ENCODE measurements at regions not wholly inside any gene's neighbourhood (a gene's known extent, or its start where the extent isn't known, plus 50 kb on each side); places are given as distances from the start of the nearest gene placed in this dataset.
"Not testable (repeated sequence)": the region's sequence is repeated elsewhere in the genome, so short reads cannot be mapped to it uniquely, and the experiment has no call there.

DNA sequence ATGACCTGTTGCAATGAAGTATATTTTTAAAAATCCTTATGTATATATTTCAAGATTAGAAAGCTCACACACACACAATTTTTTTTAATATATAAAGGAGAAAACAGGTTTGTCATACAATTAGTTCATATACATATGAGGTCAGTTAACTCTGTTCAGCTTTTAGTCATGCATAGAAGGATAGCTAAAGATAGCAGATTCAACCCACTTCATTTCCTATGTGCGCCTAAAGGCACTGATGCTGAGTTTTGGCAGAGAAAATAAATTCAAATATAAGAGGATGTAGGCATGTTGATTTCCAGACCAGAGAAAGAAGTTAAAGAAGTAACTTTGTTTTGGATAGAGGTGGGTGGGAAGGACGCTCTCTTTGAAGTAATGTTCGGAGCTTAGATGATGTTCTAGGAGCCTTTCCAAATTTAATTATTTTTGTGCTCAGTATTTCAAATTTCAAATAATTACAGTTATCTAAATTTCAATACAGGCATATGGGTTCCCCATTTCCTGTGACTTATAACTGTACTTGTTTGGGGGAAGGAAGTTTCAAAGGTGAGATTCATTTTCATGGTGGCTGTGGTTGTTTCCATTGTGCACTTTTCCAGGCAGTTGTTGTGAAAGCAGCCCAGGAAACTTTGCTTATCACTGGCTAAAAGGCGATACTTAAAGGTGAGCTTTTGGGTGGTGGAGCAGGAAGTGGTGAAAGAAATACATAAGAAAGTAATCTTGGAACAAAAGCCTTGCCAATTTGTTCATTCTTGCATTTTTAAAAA, 523.4 kb upstream of the FANCL start:
- no peak for TF ChIP-seq SUZ12 (IDR thresholded peaks at IDR 0.05; ENCODE audit: extremely low read depth, insufficient read depth, insufficient read length)
- TF ChIP-seq ZNF274 (IDR thresholded peaks at IDR 0.05; ENCODE audit: low read depth, low read length) = no peak
- no peak for DNase-seq (ENCODE audit: low read depth, low spot score)
- no peaks in the 10 kb centered on the region for H3K36me3 ChIP-seq (ENCODE audit: insufficient read depth, insufficient read length, low read length)
- H3K9me3 ChIP-seq (ENCODE audit: insufficient read depth, low read length) = no peaks in the 10 kb centered on the region
- H3K4me3 ChIP-seq (ENCODE audit: insufficient read length, low read depth) = no peak overlapping the region
- H3K27me3 ChIP-seq (ENCODE audit: insufficient read depth, insufficient read length) = no peaks in the 10 kb centered on the region
- no peak overlapping the region for H3K9ac ChIP-seq (ENCODE audit: insufficient read length, low read depth)
- no peaks in the 10 kb centered on the region for H3K4me1 ChIP-seq (ENCODE audit: insufficient read depth, insufficient read length)

GRCh38 chr2:58762176-58762781, 521.2 kb upstream of the FANCL start:
- no peaks in the 10 kb centered on the region for H3K27me3 ChIP-seq (ENCODE audit: insufficient read depth, insufficient read length)
- H3K9me3 ChIP-seq (ENCODE audit: insufficient read depth, low read length) = no peaks in the 10 kb centered on the region
- H3K36me3 ChIP-seq (ENCODE audit: insufficient read depth, insufficient read length, low read length) = no peaks in the 10 kb centered on the region
- no peak overlapping the region for H3K9ac ChIP-seq (ENCODE audit: insufficient read length, low read depth)
- peak; percentile 81 for DNase-seq (ENCODE audit: low read depth, low spot score)
- H3K4me3 ChIP-seq (ENCODE audit: insufficient read length, low read depth) = no peak overlapping the region
- TF ChIP-seq YY1 (IDR thresholded peaks at IDR 0.05; ENCODE audit: insufficient read depth, insufficient read length) = no peak
- no peak for TF ChIP-seq SUZ12 (IDR thresholded peaks at IDR 0.05; ENCODE audit: extremely low read depth, insufficient read depth, insufficient read length)
- TF ChIP-seq ZNF274 (IDR thresholded peaks at IDR 0.05; ENCODE audit: low read depth, low read length) = no peak
- H3K4me1 ChIP-seq (ENCODE audit: insufficient read depth, insufficient read length) = no peaks in the 10 kb centered on the region

GRCh38 chr2:58757971-58758370, 516.8 kb upstream of the FANCL start:
- DNase-seq (ENCODE audit: low read depth, low spot score) = no peak
- Histone ChIP-seq H3K9ac (ENCODE audit: insufficient read length, low read depth) (no peak overlapping the region), H3K4me3 (ENCODE audit: insufficient read length, low read depth) (no peak overlapping the region)

DNA sequence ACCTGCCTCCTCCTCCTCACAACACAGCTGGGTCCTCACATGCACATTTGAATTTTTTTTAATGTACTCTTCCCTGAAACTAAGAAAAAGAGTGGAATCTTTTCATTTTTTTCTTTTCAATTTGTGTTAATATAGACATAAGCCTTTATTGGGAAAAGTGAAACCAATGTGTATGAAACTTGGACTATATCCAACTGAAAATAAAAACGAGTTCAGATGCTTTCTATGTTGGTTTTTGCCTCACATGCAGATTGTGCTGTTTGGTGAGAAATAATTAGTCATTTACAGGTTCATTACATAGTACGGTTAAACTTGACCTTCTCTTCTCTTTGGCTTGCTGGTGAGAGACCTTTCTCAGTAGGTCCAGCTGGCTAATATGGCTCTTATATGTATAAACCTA, 515.2 kb upstream of the FANCL start:
- Histone ChIP-seq H3K27me3 (ENCODE audit: insufficient read depth, insufficient read length) (no peaks in the 10 kb centered on the region), H3K36me3 (ENCODE audit: insufficient read depth, insufficient read length, low read length) (no peaks in the 10 kb centered on the region), H3K9ac (ENCODE audit: insufficient read length, low read depth) (no peak overlapping the region), H3K4me1 (ENCODE audit: insufficient read depth, insufficient read length) (no peaks in the 10 kb centered on the region), H3K9me3 (ENCODE audit: insufficient read depth, low read length) (peaks cover 15% of the 10 kb centered on the region; the same call in 1 of the 2 replicates), H3K4me3 (ENCODE audit: insufficient read length, low read depth) (no peak overlapping the region)
- DNase-seq (ENCODE audit: low read depth, low spot score) = no peak
- TF ChIP-seq YY1 (IDR thresholded peaks at IDR 0.05; ENCODE audit: insufficient read depth, insufficient read length) = no peak
- TF ChIP-seq ZNF274 (IDR thresholded peaks at IDR 0.05; ENCODE audit: low read depth, low read length) = no peak
- no peak for TF ChIP-seq SUZ12 (IDR thresholded peaks at IDR 0.05; ENCODE audit: extremely low read depth, insufficient read depth, insufficient read length)

More at GRCh38 chr2:58757971-58758370, 516.8 kb upstream of the FANCL start:
- peaks cover 3% of the 10 kb centered on the region; the same call in 1 of the 2 replicates for H3K9me3 ChIP-seq (ENCODE audit: insufficient read depth, low read length)
- H3K27me3 ChIP-seq (ENCODE audit: insufficient read depth, insufficient read length) = no peaks in the 10 kb centered on the region
- TF ChIP-seq YY1 (IDR thresholded peaks at IDR 0.05; ENCODE audit: insufficient read depth, insufficient read length) (no peak), SUZ12 (IDR thresholded peaks at IDR 0.05; ENCODE audit: extremely low read depth, insufficient read depth, insufficient read length) (no peak), ZNF274 (IDR thresholded peaks at IDR 0.05; ENCODE audit: low read depth, low read length) (no peak)
- no peaks in the 10 kb centered on the region for H3K36me3 ChIP-seq (ENCODE audit: insufficient read depth, insufficient read length, low read length)
- H3K4me1 ChIP-seq (ENCODE audit: insufficient read depth, insufficient read length) = no peaks in the 10 kb centered on the region

DNA sequence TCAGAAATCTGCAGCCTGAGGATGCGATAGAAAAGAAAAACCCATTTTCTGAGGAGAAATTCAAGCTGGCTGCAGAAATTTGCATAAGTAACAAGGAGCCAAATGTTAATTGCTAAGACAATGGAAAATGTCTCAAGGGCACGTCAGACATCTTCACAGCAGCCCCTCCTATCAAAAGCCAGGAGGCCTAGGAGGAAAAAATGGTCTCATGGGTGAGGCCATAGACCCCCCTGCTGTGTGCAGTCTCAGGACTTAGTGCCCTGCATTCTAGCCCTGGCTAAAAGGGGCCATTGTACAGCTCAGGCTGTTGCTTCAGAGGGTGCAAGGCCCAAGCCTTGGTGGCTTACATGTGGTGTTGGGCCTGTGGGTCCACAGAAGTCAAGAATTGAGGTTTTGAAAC, 511.4 kb upstream of the FANCL start:
- H3K9ac ChIP-seq (ENCODE audit: insufficient read length, low read depth); H3K4me3 ChIP-seq (ENCODE audit: insufficient read length, low read depth); H3K27me3 ChIP-seq (ENCODE audit: insufficient read depth, insufficient read length); DNase-seq (ENCODE audit: low read depth, low spot score); H3K36me3 ChIP-seq (ENCODE audit: insufficient read depth, insufficient read length, low read length); H3K4me1 ChIP-seq (ENCODE audit: insufficient read depth, insufficient read length): not testable (repeated sequence)
- H3K9me3 ChIP-seq (ENCODE audit: insufficient read depth, low read length) = peaks cover 15% of the 10 kb centered on the region; the same call in 1 of the 2 replicates

- not testable (repeated sequence) for H3K27me3 ChIP-seq (ENCODE audit: insufficient read depth, insufficient read length); H3K36me3 ChIP-seq (ENCODE audit: insufficient read depth, insufficient read length, low read length); H3K4me1 ChIP-seq (ENCODE audit: insufficient read depth, insufficient read length); DNase-seq (ENCODE audit: low read depth, low spot score); H3K9ac ChIP-seq (ENCODE audit: insufficient read length, low read depth); H3K4me3 ChIP-seq (ENCODE audit: insufficient read length, low read depth)
- H3K9me3 ChIP-seq (ENCODE audit: insufficient read depth, low read length) = peaks cover 15% of the 10 kb centered on the region; the same call in 1 of the 2 replicates
Observed at GRCh38 chr2:58751676-58752075, 510.6 kb upstream of the FANCL start.

DNA sequence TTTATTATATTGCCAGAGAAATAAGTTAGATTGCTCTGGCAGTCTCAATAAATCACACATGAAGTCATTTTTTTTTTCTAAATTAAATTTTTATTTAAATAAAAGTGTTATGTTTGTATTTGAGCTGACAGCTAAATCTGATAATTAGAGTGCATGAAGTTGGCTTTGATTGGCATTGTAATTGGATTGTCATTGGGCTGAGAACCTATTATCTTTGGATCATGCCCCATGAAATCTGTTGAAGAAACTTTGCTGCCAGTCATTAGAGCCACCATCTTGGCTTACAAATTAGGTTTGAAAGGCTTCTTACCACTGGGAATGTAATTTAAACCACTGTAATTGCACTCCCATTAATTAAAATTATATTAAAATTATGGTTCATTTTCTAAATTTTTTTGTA, 507.9 kb upstream of the FANCL start:
- no peaks in the 10 kb centered on the region for H3K4me1 ChIP-seq (ENCODE audit: insufficient read depth, insufficient read length)
- peaks cover 15% of the 10 kb centered on the region; the same call in 1 of the 2 replicates for H3K9me3 ChIP-seq (ENCODE audit: insufficient read depth, low read length)
- no peaks in the 10 kb centered on the region for H3K27me3 ChIP-seq (ENCODE audit: insufficient read depth, insufficient read length)
- DNase-seq (ENCODE audit: low read depth, low spot score) = no peak
- H3K9ac ChIP-seq (ENCODE audit: insufficient read length, low read depth) = no peak overlapping the region
- no peak overlapping the region for H3K4me3 ChIP-seq (ENCODE audit: insufficient read length, low read depth)
- no peak for TF ChIP-seq YY1 (IDR thresholded peaks at IDR 0.05; ENCODE audit: insufficient read depth, insufficient read length)
- no peak for TF ChIP-seq SUZ12 (IDR thresholded peaks at IDR 0.05; ENCODE audit: extremely low read depth, insufficient read depth, insufficient read length)
- TF ChIP-seq ZNF274 (IDR thresholded peaks at IDR 0.05; ENCODE audit: low read depth, low read length) = no peak
- no peaks in the 10 kb centered on the region for H3K36me3 ChIP-seq (ENCODE audit: insufficient read depth, insufficient read length, low read length)

- H3K27me3 ChIP-seq (ENCODE audit: insufficient read depth, insufficient read length); H3K9ac ChIP-seq (ENCODE audit: insufficient read length, low read depth); DNase-seq (ENCODE audit: low read depth, low spot score); H3K9me3 ChIP-seq (ENCODE audit: insufficient read depth, low read length); H3K4me1 ChIP-seq (ENCODE audit: insufficient read depth, insufficient read length); H3K36me3 ChIP-seq (ENCODE audit: insufficient read depth, insufficient read length, low read length); H3K4me3 ChIP-seq (ENCODE audit: insufficient read length, low read depth): not testable (repeated sequence)
Observed at GRCh38 chr2:58745334-58745733, 504.2 kb upstream of the FANCL start.
